ENCODE measurements at regions not wholly inside any gene's neighbourhood (a gene's known extent, or its start where the extent isn't known, plus 50 kb on each side); places are given as distances from the start of the nearest gene placed in this dataset.
"Not testable (repeated sequence)": the region's sequence is repeated elsewhere in the genome, so short reads cannot be mapped to it uniquely, and the experiment has no call there.

DNA sequence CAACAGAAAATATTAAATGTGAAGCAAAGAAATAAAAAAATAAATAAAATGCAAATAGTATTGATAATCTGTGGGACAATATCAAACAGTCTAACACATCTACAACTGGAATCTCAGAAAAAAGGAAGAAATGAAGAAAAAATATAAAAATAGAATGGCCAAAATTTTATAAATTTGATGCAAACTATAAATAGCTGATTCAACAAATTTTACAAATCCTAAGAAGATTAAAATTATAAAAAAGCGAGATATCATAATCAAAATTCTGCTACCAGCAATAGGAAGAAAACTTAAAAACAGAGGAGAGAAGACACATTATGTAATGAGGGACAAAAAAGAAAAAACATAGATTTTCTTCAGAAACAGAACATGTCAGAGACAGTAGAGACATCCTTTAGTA lies 129.2 kb upstream of the IRX1 start:
- DNase-seq (ENCODE audit: low spot score) = no peak
- ChIA-PET POLR2A (ENCODE audit: low non-redundant PET) (no interaction called here), CTCF (no interaction called here)
- no peak overlapping the region for H3K27ac ChIP-seq
- TF ChIP-seq, protein P1, sequence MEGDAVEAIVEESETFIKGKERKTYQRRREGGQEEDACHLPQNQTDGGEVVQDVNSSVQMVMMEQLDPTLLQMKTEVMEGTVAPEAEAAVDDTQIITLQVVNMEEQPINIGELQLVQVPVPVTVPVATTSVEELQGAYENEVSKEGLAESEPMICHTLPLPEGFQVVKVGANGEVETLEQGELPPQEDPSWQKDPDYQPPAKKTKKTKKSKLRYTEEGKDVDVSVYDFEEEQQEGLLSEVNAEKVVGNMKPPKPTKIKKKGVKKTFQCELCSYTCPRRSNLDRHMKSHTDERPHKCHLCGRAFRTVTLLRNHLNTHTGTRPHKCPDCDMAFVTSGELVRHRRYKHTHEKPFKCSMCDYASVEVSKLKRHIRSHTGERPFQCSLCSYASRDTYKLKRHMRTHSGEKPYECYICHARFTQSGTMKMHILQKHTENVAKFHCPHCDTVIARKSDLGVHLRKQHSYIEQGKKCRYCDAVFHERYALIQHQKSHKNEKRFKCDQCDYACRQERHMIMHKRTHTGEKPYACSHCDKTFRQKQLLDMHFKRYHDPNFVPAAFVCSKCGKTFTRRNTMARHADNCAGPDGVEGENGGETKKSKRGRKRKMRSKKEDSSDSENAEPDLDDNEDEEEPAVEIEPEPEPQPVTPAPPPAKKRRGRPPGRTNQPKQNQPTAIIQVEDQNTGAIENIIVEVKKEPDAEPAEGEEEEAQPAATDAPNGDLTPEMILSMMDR (conservative IDR thresholded peaks at IDR 0.05; ENCODE audit: low read depth) = no peak

- TF ChIP-seq, protein P1 (conservative IDR thresholded peaks at IDR 0.05; ENCODE audit: low read depth) = no peak
- H3K27ac ChIP-seq = no peak overlapping the region
- CTCF ChIA-PET = interaction anchor here (0.6 kb wide), 1 partner anchor 406 kb away, joined by 3 read pairs; no protein-coding TSS in a partner anchor
- DNase-seq (ENCODE audit: low spot score) = no peak
- POLR2A ChIA-PET (ENCODE audit: low non-redundant PET) = interaction anchor here (0.6 kb wide), 1 partner anchor 38 kb away, joined by 3 read pairs; no protein-coding TSS in a partner anchor
These were observed 135.2 kb upstream of the IRX1 start for GRCh38 chr5:3460416-3460815.

GRCh38 chr5:3456121-3456681 lies 139.4 kb upstream of the IRX1 start:
- peak; percentile 5 for DNase-seq (ENCODE audit: low spot score)
- CTCF ChIA-PET = no interaction called here
- POLR2A ChIA-PET (ENCODE audit: low non-redundant PET) = no interaction called here
- H3K27ac ChIP-seq = peak overlapping the region; percentile 47
- TF ChIP-seq, protein P1 (conservative IDR thresholded peaks at IDR 0.05; ENCODE audit: low read depth) = no peak

GRCh38 chr5:3454028-3454427 lies 141.6 kb upstream of the IRX1 start:
- POLR2A ChIA-PET (ENCODE audit: low non-redundant PET); CTCF ChIA-PET; H3K27ac ChIP-seq; DNase-seq (ENCODE audit: low spot score): not testable (repeated sequence)

DNA sequence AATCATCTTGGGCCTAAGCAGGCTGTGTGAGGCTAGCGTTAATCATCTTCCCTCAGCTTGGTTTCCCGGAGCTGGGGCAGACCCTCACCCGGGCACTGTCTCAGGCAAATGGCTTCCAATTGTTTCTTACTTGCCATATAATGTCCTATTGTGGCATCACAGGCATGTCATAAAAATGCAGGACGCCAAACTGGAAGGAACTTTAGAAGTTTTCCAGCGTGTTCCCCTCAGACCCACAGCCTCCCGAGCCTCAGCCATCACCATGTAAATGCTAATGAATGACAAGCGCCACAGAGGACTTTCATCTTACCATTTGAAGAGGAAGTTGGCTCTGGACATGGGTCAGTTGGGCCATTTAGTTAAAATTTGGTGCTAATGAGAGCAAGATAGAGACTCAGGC lies 143.0 kb upstream of the IRX1 start:
- TF ChIP-seq, protein P1 (conservative IDR thresholded peaks at IDR 0.05; ENCODE audit: low read depth) = no peak
- POLR2A ChIA-PET (ENCODE audit: low non-redundant PET) = no interaction called here
- no peak overlapping the region for H3K27ac ChIP-seq
- CTCF ChIA-PET = no interaction called here
- no peak for DNase-seq (ENCODE audit: low spot score)

DNA sequence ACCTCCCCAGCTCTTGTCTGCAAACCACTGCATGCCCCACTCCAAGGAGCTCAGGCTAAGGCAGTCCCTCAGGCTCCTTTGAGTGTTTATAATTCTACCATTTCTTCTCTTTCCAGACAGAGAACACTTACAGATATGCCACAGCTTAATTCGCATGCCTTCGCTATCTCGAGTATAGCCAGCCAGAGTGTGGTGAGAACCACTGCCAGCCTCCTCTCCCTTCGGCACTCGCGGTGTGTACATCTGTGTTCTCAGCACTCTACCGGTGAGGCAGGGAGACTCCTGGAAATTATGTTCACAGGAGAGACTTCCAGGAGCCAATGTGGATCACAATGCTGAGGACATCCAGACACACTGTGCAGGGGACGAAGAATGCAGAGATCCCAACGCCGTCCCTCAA lies 143.7 kb upstream of the IRX1 start:
- POLR2A ChIA-PET (ENCODE audit: low non-redundant PET) = no interaction called here
- DNase-seq (ENCODE audit: low spot score) = no peak
- TF ChIP-seq, protein P1 (conservative IDR thresholded peaks at IDR 0.05; ENCODE audit: low read depth) = no peak

GRCh38 chr5:3449481-3449880 lies 146.2 kb upstream of the IRX1 start:
- TF ChIP-seq, protein P1 (conservative IDR thresholded peaks at IDR 0.05; ENCODE audit: low read depth) = no peak
- no peak overlapping the region for H3K27ac ChIP-seq
- no peak for DNase-seq (ENCODE audit: low spot score)
- POLR2A ChIA-PET (ENCODE audit: low non-redundant PET) = no interaction called here
- CTCF ChIA-PET = no interaction called here

More for the DNA sequence above, 143.7 kb upstream of the IRX1 start:
- CTCF ChIA-PET = interaction anchor here (0.6 kb wide), 1 partner anchor 692 kb away, joined by 3 read pairs; no protein-coding TSS in a partner anchor
- H3K27ac ChIP-seq = no peak overlapping the region
